RWPE2 (cell line): ENCODE measurements at regions not wholly inside any gene's neighbourhood (a gene's known extent, or its start where the extent isn't known, plus 50 kb on each side); places are given as distances from the start of the nearest gene placed in this dataset.

Source experiments
- ATAC-seq: fragments of 200-7000 bp; cut with Tn5 transposase; 3 replicates; pipeline ENCODE4 v1.9.1; 2021; ENCODE audit warnings: low read depth
- DNase-seq: peaks from one replicate; pipeline ENCODE4 v3.0.0-alpha.2; 2020; ENCODE audit warnings: low spot score
- H3K27ac ChIP-seq: fragments of 450-650 bp; 2 replicates; pipeline ENCODE4 v1.5.1; 2017; ENCODE audit warnings: mild to moderate bottlenecking; ENCODE audit not compliant: poor library complexity, severe bottlenecking
- H3K27me3 ChIP-seq: fragments of 250-450 bp; sonication (Bioruptor Pico); 2 replicates; pipeline ENCODE4 v1.5.1; 2021; ENCODE audit warnings: mild to moderate bottlenecking, moderate library complexity; ENCODE audit not compliant: insufficient read depth, poor library complexity, severe bottlenecking
- H3K36me3 ChIP-seq: fragments of 250-450 bp; sonication (Bioruptor Pico); 2 replicates; pipeline ENCODE4 v1.5.1; 2020; ENCODE audit warnings: low read depth, mild to moderate bottlenecking, moderate library complexity
- H3K4me1 ChIP-seq: fragments of 250-450 bp; sonication (Bioruptor Pico); 2 replicates; pipeline ENCODE4 v1.5.1; 2021; ENCODE audit warnings: mild to moderate bottlenecking, moderate library complexity; ENCODE audit not compliant: insufficient read depth, poor library complexity, severe bottlenecking
- H3K4me3 ChIP-seq: fragments of 250-450 bp; sonication (Bioruptor Pico); 2 replicates; pipeline ENCODE4 v1.5.1; 2021; ENCODE audit warnings: mild to moderate bottlenecking, moderate library complexity; ENCODE audit not compliant: severe bottlenecking
- H3K9me3 ChIP-seq: fragments of 250-450 bp; sonication (Bioruptor Pico); 2 replicates; pipeline ENCODE4 v1.5.1; 2021; ENCODE audit warnings: mild to moderate bottlenecking, moderate library complexity; ENCODE audit not compliant: severe bottlenecking
- CTCF ChIP-seq: fragments of 450-650 bp; IDR thresholded peaks from one replicate; pipeline ENCODE4 v1.5.1; 2017; ENCODE audit warnings: mild to moderate bottlenecking, moderate library complexity; ENCODE audit not compliant: poor library complexity, severe bottlenecking

DNA sequence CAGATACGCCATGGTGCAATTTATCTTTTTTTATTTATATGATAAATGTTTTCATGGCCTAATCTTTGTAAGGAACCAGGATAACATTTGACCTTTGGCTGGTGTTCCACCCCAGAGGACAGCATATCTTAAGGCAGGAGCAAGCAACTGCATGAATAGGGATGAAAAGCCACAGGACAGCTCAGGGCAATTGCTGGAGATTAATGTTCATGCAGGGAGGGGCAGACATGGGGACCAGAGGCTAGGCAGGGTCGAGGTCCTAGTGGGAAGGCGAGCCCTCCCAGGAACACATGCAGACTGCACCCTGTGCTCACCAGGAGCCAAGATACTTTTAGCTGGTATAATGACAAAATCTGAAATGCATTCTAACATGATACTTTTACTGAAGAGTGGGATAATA, 74.4 kb upstream of the HAO2 start:
- H3K27ac ChIP-seq = no peak overlapping the region
- no peak overlapping the region for H3K4me3 ChIP-seq
- no peak for TF ChIP-seq CTCF
- H3K36me3 ChIP-seq = no peaks in the 10 kb centered on the region
- H3K4me1 ChIP-seq = peaks cover 2% of the 10 kb centered on the region
- ATAC-seq = no peak
- no peaks in the 10 kb centered on the region for H3K9me3 ChIP-seq
- peaks cover 5% of the 10 kb centered on the region for H3K27me3 ChIP-seq
- DNase-seq = no peak

DNA sequence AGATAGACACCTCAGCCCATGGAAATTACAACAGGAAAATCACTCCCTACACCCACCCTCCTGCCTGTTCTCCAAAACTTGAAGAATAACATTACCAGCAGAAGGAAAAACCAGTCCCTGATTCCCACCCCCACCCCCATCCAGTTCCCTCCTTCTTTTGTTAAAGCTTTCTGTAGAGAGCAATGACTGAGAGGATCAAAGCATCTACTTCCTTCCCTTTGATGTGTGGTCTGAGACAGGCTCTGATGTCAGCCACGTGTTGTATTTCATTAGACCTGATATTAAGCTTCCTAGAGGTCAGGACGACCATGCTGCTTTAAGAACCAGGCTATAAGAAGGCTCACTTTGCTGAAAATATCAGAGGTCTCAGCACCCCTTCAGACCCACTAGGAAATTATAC, 73.9 kb upstream of the HAO2 start:
- Histone ChIP-seq H3K27me3 (peaks cover 10% of the 10 kb centered on the region), H3K36me3 (no peaks in the 10 kb centered on the region), H3K4me1 (peaks cover 2% of the 10 kb centered on the region), H3K9me3 (no peaks in the 10 kb centered on the region), H3K27ac (no peak overlapping the region), H3K4me3 (no peak overlapping the region)
- TF ChIP-seq CTCF = no peak
- DNase-seq (no peak), ATAC-seq (no peak)

GRCh38 chr1:119298687-119299303, 69.8 kb upstream of the HAO2 start:
- peaks cover 2% of the 10 kb centered on the region for H3K4me1 ChIP-seq
- H3K27me3 ChIP-seq = peaks cover 46% of the 10 kb centered on the region
- TF ChIP-seq CTCF = no peak
- no peaks in the 10 kb centered on the region for H3K36me3 ChIP-seq
- ATAC-seq (peak; percentile 86), DNase-seq (no peak)
- no peaks in the 10 kb centered on the region for H3K9me3 ChIP-seq
- no peak overlapping the region for H3K27ac ChIP-seq
- H3K4me3 ChIP-seq = no peak overlapping the region

DNA sequence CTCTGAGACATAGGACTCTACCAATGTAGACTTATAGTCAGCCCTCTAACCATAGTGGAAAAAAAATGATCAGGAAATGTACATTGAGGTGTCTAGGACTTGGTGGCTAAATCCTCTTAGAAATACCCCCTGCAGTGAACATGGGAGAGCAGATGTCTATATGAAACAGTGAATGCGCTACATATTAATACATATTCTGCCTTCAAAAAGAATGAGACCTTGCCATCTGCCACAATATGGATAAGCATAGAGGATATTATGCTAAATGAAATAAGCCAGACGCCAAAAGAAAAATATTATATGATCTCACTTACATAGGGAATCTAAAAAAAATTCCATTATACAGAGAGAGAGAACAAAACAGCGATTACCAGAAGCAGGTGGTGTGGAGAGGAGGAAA, 66.6 kb upstream of the HAO2 start:
- no peaks in the 10 kb centered on the region for H3K36me3 ChIP-seq
- DNase-seq (no peak), ATAC-seq (no peak)
- TF ChIP-seq CTCF = no peak
- H3K27me3 ChIP-seq = peaks cover 48% of the 10 kb centered on the region
- H3K9me3 ChIP-seq = no peaks in the 10 kb centered on the region
- H3K4me3 ChIP-seq = no peak overlapping the region
- peaks cover 2% of the 10 kb centered on the region for H3K4me1 ChIP-seq
- H3K27ac ChIP-seq = no peak overlapping the region

GRCh38 chr1:119308130-119308700, 60.4 kb upstream of the HAO2 start:
- Histone ChIP-seq H3K27me3 (peaks cover 27% of the 10 kb centered on the region), H3K4me1 (no peaks in the 10 kb centered on the region), H3K27ac (no peak overlapping the region), H3K4me3 (no peak overlapping the region), H3K9me3 (no peaks in the 10 kb centered on the region), H3K36me3 (no peaks in the 10 kb centered on the region)
- DNase-seq = no peak
- TF ChIP-seq CTCF = no peak
- ATAC-seq = no peak
